DND-41 (cell line): ENCODE measurements at regions not wholly inside any gene's neighbourhood (a gene's known extent, or its start where the extent isn't known, plus 50 kb on each side); places are given as distances from the start of the nearest gene placed in this dataset.

ENCODE experiments used
- CTCF ChIP-seq: IDR thresholded peaks from 2 replicates; pipeline ENCODE4 v1.5.1; 2012; ENCODE audit warnings: borderline replicate concordance, low read length, moderate library complexity, mild to moderate bottlenecking; ENCODE audit not compliant: poor library complexity, severe bottlenecking; ENCODE audit errors: extremely low read depth
- EZH2 ChIP-seq: IDR thresholded peaks from 3 replicates; pipeline ENCODE4 v1.6.1; 2012; ENCODE audit warnings: borderline replicate concordance, low read depth, mild to moderate bottlenecking, moderate library complexity, low read length, inconsistent platforms; ENCODE audit not compliant: severe bottlenecking

GRCh38 chr4:133929531-133930239 lies 271.9 kb downstream of the PABPC4L start:
- TF ChIP-seq CTCF = no peak
- TF ChIP-seq EZH2 = no peak
